ENCODE measurements at regions not wholly inside any gene's neighbourhood (a gene's known extent, or its start where the extent isn't known, plus 50 kb on each side); places are given as distances from the start of the nearest gene placed in this dataset.

DNA sequence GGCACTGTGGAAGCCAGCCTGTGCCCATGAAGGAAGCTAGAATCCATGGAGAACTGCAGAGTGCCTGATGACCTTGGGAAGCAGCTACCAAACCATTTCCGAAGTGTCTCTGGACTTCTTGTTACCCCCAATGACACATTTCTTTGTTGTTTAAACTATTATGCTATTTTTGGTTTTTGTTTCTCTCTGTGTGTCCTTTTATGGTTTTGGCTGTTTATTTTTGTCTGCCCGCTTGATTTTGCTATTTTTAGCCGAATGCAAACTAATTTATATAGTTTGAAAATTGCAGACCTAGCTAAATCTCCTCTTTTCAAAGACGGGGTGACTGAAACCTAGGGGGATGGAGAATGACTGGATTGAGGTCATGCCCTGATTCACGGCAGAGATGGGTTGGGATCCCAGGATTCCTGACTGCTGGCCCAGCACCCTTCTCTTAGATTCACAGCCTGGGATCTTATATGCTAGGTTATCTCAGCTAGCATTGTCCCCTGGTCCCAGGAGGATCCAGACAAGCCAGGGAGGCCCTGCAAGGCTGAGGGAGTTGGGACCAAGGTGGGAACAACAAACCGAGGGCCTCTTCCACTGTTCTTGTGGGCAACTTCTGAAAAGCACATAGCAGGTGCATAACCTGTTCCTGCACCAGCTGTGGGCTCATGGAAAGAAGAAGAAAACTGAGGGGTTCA lies 116.3 kb upstream of the HAAO start:
- no TSS peak for BruUV-seq (replicated peaks)
- peaks cover 29% of the 10 kb centered on the region for H3K4me1 Mint-ChIP-seq (ENCODE audit: low read depth, unreplicated experiment)
- H3K9me3 Mint-ChIP-seq (ENCODE audit: low read depth, unreplicated experiment) = no peaks in the 10 kb centered on the region
- no peak overlapping the region for H3K4me3 Mint-ChIP-seq (ENCODE audit: low read depth, unreplicated experiment)
- H3K27ac Mint-ChIP-seq (ENCODE audit: unreplicated experiment) = no peak overlapping the region
- H3K36me3 Mint-ChIP-seq (ENCODE audit: insufficient read depth, unreplicated experiment) = no peaks in the 10 kb centered on the region
- no peak for DNase-seq
- TF ChIP-seq, protein P1, sequence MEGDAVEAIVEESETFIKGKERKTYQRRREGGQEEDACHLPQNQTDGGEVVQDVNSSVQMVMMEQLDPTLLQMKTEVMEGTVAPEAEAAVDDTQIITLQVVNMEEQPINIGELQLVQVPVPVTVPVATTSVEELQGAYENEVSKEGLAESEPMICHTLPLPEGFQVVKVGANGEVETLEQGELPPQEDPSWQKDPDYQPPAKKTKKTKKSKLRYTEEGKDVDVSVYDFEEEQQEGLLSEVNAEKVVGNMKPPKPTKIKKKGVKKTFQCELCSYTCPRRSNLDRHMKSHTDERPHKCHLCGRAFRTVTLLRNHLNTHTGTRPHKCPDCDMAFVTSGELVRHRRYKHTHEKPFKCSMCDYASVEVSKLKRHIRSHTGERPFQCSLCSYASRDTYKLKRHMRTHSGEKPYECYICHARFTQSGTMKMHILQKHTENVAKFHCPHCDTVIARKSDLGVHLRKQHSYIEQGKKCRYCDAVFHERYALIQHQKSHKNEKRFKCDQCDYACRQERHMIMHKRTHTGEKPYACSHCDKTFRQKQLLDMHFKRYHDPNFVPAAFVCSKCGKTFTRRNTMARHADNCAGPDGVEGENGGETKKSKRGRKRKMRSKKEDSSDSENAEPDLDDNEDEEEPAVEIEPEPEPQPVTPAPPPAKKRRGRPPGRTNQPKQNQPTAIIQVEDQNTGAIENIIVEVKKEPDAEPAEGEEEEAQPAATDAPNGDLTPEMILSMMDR (IDR thresholded peaks at IDR 0.05; ENCODE audit: unreplicated experiment) = no peak
- H3K27me3 Mint-ChIP-seq (ENCODE audit: unreplicated experiment) = no peaks in the 10 kb centered on the region
- CTCF ChIA-PET = interaction anchor here (0.6 kb wide), 1 partner anchor 364 kb away, joined by 4 read pairs; no protein-coding TSS in a partner anchor
- intact Hi-C loops (cut with micrococcal nuclease; ENCODE audit: unreplicated experiment) = no loop called here

DNA sequence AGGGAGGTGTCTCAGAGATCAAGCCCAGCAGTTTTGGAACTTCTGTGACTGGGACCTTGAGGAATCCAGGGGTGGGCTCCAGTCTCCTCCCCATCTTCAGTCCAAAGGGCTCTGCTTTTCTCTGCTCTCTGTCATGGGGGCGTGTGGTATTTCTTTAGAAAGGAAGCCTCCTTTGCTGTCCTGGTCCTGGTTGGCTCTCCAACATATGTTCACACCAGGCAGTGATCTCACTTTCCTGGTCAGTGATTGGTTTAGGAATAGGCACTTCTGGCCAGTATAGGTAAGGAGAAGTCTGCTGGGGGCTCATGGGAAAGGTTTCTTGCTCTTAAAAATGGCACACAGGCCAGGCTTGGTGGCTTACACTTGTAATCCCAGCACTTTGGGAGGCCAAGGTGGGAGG lies 115.5 kb upstream of the HAAO start:
- H3K4me3 Mint-ChIP-seq (ENCODE audit: low read depth, unreplicated experiment) = no peak overlapping the region
- no peaks in the 10 kb centered on the region for H3K9me3 Mint-ChIP-seq (ENCODE audit: low read depth, unreplicated experiment)
- CTCF ChIA-PET = no interaction called here
- H3K4me1 Mint-ChIP-seq (ENCODE audit: low read depth, unreplicated experiment) = peaks cover 21% of the 10 kb centered on the region
- no peaks in the 10 kb centered on the region for H3K27me3 Mint-ChIP-seq (ENCODE audit: unreplicated experiment)
- H3K27ac Mint-ChIP-seq (ENCODE audit: unreplicated experiment) = no peak overlapping the region
- intact Hi-C loops (cut with micrococcal nuclease; ENCODE audit: unreplicated experiment) = no loop called here
- H3K36me3 Mint-ChIP-seq (ENCODE audit: insufficient read depth, unreplicated experiment) = no peaks in the 10 kb centered on the region
- BruUV-seq (replicated peaks) = no TSS peak
- TF ChIP-seq, protein P1 (IDR thresholded peaks at IDR 0.05; ENCODE audit: unreplicated experiment) = no peak
- DNase-seq = no peak

DNA sequence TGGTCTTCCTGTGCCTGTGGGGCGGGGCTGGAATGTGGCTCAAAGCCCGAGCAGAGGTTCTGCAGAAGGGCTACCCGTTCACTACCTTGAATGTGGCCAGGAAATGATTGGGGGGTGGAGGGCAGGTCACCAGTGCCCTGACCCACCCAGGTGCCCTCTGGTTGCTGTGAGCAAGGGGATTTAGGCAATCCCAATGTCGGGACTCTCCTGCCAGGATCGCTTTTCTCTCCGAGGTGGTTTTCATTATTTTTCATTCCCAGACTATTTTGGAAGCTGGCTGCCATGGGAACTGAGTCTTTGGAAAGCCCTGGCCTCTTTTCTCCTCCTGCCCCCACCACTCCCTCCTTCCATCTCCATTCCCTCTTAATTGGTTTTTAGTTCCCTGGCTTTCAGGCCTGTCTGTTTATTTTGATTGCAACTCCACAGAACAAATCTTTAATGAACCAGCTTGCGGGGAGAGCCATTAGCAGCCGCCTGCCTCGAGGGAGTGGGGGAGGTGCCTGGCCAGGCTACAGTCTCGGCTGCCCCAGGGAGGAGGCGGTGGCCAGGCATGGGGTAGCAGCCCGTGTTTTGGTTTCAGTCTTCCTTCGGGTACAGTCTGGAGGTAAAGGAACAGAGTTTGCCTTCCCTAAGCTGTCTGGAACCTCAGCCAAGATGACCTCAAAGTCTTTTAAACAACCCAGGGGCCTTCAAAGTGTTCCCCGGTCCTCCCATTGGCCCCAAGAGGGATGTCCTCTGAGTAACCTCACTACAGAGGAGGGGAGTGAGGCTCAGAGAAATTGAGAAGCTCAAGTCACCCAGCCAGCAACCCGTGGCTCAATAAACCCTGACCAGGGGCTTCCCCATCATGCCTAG lies 114.4 kb upstream of the HAAO start:
- H3K4me1 Mint-ChIP-seq (ENCODE audit: low read depth, unreplicated experiment) = peaks cover 18% of the 10 kb centered on the region
- H3K27ac Mint-ChIP-seq (ENCODE audit: unreplicated experiment) = peak overlapping the region; percentile 59
- H3K27me3 Mint-ChIP-seq (ENCODE audit: unreplicated experiment) = no peaks in the 10 kb centered on the region
- H3K36me3 Mint-ChIP-seq (ENCODE audit: insufficient read depth, unreplicated experiment) = no peaks in the 10 kb centered on the region
- CTCF ChIA-PET = interaction anchor here (0.5 to 1.3 kb wide), 5 partner anchors 8 to 523 kb away, joined by 3 to 8 read pairs (median 4); no protein-coding TSS in a partner anchor
- intact Hi-C loops (cut with micrococcal nuclease; ENCODE audit: unreplicated experiment) = no loop called here
- no peaks in the 10 kb centered on the region for H3K9me3 Mint-ChIP-seq (ENCODE audit: low read depth, unreplicated experiment)
- peak; percentile 41 for DNase-seq
- H3K4me3 Mint-ChIP-seq (ENCODE audit: low read depth, unreplicated experiment) = no peak overlapping the region
- BruUV-seq (replicated peaks) = no TSS peak
- TF ChIP-seq, protein P1 (IDR thresholded peaks at IDR 0.05; ENCODE audit: unreplicated experiment) = no peak

DNA sequence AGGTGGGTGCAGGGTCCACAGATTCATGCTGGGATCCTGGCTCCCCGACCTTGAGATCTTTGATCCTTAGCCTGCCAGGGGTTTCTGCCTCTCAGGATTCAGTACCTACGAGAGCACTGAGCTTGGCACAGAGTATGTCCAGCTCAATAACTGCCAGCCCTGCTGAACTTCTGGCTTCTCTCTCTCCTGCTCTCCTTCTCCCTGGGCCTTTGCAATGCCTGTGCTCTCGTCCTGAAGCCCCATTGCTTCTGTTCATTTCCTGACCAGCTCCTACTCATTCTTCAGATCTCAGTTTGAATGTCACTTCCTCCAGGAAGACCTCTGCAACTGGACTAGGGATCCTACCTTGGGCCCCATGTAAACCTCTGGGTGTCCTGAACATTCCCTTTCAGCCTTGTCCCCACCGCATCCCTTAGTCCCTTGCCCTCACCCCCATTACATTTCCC lies 113.8 kb upstream of the HAAO start:
- Mint-ChIP-seq H3K4me3 (ENCODE audit: low read depth, unreplicated experiment) (no peak overlapping the region), H3K36me3 (ENCODE audit: insufficient read depth, unreplicated experiment) (no peaks in the 10 kb centered on the region), H3K27ac (ENCODE audit: unreplicated experiment) (peak overlapping the region; percentile 59), H3K9me3 (ENCODE audit: low read depth, unreplicated experiment) (no peaks in the 10 kb centered on the region), H3K27me3 (ENCODE audit: unreplicated experiment) (no peaks in the 10 kb centered on the region), H3K4me1 (ENCODE audit: low read depth, unreplicated experiment) (peaks cover 18% of the 10 kb centered on the region)
- no TSS peak for BruUV-seq (replicated peaks)
- DNase-seq = no peak
- CTCF ChIA-PET = interaction anchor here (0.5 to 1.3 kb wide), 3 partner anchors 9 to 84 kb away, joined by 3 to 5 read pairs (median 4); no protein-coding TSS in a partner anchor
- intact Hi-C loops (cut with micrococcal nuclease; ENCODE audit: unreplicated experiment) = no loop called here
- TF ChIP-seq, protein P1 (IDR thresholded peaks at IDR 0.05; ENCODE audit: unreplicated experiment) = no peak

Data from Calu3 (cell line).